HG02623 (cell line): ENCODE measurements at regions not wholly inside any gene's neighbourhood (a gene's known extent, or its start where the extent isn't known, plus 50 kb on each side); places are given as distances from the start of the nearest gene placed in this dataset.

Source experiments
- ATAC-seq: cut with Tn5 transposase; IDR thresholded peaks from one replicate; pipeline ENCODE4 v1.9.1; 2021; ENCODE audit warnings: moderate library complexity; ENCODE audit not compliant: unreplicated experiment

DNA sequence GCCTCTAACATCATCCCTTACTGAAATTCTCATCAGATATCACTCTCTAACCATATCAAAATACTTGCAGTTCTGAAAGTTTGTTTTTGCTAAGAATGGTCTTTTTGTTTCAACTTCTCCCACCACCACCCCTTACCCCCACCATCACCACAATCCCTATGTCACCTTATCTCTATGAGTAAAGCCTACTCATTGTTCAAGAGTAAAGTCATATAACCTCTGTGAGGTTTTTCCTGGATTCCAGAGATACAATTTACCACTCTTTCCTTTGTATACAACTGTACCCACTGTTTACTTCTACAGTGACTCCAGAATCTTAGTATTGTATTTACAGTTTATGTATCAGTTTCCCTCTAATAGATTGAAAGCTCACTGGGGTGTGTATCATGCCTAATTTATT, 158.0 kb upstream of the PCDH10 start:
- ATAC-seq: no peak

DNA sequence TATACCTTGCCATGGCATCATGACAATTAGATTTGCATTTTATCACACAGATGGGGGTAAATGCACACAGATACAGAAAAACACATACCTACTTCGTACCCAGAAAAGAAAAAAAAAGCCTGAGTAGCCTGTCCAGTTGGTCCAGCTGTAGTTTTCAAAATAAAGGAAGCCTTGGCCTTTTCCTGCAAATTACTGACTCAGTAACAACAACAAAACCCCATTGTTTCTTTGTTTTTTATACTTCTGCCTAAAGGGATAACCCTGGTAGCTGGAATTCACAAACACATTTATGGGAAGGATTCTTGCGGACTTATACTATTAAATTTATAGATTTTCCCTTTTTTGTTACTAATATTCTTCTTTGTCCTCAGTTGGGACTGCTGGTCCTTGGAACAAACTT, 156.4 kb upstream of the PCDH10 start:
- no peak for ATAC-seq

DNA sequence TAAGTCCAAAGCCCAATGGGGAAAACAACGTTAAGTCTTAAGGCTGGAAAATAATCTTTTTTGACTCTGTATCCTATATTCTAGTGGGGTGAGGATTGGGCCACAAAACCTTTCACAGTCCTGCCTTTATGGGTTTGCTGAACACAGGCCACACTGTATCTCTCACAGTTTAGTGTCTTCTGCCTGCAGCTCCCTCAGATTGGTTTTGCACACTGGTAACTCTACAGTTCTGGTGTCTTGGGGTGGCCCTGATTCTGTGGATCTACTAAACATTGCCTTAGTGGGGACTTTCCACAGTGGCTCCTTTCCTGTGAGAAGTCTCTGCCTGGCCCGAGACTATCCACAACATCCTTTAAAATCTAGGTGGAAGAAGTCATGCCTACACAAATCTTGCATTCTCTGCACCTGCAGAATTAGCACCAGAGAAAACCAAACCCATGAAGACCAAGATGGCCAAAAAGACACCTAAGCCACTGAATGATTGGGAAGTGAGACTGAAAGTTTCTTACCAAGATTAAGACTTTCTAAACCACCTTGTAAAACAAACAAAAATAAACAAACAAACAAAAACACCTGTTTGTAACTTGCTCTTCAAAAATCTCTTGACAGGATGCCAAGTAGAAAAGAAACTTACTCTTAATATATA, 150.4 kb upstream of the PCDH10 start:
- ATAC-seq: no peak

DNA sequence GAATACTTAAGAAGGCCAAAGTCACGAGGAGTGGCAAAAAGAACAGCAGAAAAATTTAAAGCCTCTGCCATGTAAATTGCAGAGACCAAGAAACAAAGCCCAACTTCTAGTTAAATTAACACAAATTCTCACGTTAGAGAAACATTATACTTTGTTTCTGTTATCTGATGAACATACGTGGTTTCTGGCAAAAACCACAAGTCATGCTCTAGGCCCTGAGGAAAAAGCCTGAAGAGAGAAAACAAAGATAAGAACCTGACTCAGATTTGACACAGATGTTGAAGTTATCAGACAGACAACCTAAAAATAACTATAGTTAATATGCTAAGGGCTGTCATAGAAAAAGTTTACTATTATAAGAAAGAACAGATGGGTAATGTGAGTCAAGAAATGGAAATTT, 149.1 kb upstream of the PCDH10 start:
- no peak for ATAC-seq

DNA sequence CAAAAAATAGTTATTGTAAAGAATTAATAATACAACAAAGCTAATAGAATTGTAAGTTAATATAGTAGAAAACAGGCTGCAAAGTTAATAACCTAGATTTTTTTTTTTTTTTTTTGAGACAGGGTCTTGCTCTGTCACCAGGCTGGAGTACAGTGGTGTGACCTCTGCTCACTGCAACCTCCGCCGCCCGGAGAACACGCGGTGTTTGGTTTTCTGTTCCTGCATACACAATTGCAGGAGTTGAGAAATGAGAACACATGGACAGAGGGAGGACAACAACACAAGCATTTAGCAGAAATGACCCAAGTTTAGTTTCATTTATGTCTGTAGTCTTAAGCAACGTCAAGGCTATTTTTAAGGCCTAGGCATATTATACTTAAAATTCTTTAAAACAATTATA, 145.9 kb upstream of the PCDH10 start:
- no peak for ATAC-seq

DNA sequence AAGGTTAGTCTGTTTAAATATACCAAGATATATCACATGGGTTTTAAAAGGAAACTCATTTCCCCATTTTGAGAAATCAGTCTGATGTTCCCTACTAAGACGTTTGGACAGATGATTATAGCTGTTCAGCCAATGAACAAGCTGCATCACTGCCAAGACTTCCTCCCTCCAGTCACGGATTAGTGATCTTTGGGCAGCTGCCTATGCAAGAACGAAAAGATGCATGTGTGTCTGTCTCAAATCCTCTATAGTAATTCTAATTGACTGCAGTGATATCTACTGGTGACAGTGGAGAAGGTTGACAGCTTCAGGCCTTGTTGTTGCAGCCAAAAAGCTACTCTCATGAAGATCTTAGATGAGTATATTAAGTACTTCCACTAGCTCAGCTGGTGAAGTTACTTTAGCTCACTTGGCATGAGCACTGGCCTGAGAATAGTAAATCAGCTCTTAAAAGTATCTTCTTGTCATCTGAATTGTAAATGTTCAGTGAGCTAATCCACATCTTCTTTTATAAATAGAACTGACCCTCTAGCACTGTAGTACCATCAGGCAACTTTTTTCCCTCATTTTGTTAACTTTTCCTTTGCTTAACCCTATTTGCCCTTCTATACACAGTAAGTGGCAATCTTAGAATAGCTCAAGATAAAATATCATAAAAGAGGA, 134.5 kb upstream of the PCDH10 start:
- no peak for ATAC-seq

DNA sequence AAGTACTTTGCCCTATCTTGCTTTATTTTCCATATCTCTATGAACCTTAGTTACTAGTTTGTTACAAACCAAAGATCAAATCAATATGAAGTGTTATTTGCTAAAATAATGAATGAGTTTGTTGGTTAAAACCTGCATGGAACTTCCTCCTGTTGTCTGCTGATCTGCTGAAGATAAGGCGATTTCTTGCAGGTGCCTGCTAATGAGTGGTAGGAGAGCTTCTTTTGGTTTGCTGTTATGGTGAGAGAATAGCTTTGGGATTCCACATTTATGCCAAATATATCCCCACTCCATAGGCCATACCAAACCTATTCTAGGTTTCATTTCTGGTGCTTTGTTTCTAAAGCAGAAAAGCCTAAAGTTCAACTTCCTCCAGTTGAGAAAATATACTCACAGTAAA, 103.8 kb upstream of the PCDH10 start:
- no peak for ATAC-seq

DNA sequence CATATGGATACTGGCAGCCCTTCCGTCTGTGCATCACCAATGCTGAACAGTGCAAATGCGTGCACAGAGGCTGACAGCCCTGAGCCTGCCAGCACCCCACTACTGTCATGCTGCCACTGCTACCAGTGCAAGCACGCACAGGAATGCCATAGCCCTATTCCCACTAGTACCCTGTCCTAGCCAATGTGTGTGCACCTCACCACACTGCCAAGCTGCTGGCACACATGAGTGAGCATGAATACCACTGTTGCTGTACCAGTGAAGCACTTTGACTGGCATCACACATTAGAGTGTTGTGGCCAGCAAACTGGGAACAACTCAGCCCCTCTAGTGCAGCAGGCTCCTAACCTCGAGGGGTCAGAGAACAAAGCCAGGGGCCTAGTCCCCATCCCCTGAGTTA, 102.9 kb upstream of the PCDH10 start:
- no peak for ATAC-seq

DNA sequence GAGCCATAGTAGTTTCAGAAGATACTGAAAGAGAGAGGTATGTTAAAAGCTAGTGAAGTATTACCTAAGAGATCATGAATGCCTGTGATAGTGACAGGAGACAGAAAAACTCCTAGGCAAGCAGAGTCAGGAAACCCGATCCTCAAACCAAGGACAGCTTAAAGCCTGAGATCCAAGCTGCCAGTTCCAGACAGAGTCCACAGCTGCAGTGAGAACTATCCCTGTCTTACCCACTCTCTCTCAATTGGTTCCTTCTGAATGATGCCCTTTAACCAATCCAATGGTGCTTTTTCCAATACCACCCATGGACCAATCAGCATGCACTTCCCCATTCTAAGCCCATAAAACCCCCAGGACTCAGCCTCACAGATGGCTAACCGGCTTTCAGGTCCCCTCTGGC, 90.4 kb upstream of the PCDH10 start:
- ATAC-seq: no peak

DNA sequence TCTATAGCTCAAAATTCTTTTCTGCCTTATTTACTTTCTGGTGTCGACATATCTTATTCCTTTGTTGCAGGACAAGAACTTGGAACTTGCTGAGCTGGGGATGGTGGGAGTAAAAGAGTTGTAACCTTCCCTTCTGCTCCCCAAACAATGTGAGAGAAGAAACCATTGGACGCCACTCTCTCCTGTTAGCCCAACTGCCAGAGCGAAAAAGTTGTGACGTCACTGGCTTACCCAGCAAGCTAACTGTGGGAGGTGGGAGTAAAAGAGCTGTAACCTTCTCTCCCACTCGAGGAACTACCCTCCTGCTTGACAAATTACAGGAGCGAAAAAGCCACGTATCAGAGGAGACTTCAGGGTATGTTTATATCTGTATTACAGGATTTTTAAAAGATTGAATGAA, 90.0 kb upstream of the PCDH10 start:
- ATAC-seq: no peak

DNA sequence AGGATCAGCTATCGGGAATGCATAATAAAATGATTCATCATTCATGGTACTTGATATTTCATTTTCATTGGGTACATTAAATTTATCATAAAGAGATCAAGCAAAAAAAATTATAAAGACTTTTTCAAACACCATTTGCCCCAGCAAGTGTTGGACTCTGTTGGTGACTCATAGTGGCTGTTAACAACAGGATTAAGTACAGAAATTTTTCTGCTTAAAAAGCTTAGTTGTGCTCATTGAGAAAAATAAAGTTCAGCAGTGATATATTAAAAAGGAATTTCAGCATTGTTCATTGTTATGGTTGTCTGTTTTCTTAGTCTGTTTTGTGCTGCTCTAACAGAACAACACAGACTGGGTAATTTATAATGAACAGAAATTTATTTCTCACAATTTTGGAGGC, 86.2 kb upstream of the PCDH10 start:
- ATAC-seq: no peak

DNA sequence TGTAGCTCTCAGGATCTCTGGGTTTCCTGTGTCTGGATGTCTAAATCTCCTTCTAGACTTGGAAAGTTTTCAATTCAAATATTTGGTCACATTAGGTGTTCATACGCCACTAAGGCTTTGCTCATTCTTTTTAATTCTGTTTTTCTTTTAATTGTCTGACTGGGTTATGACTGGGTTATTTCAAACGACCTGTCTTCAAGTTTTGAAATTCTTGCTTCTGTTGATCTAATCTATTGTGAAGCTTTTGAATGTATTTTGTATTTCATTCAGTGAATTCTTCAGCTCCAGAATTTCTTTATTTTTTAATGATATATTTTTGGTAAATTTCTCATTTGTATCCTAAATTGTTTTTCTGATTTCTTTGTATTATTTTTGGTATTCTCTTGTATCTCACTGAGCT, 81.0 kb upstream of the PCDH10 start:
- no peak for ATAC-seq

DNA sequence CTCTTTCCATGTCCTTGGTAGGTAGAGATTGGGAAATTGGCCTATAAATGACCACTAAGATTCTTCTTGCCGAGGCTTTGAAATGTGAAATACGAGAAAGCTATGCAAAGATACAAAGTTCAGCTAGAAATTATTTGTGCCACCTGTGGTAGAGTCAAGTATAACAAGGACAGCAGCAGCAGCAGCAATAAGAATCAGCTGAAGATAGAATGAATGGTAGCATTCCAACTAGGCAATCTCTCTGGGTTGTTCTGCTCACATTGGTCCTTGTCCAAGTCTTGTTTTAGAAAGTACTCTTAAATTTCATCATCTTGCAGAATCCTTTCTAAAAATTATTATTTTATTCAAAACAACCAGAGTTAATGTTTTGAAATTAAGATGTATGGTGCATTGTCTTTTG, 67.8 kb upstream of the PCDH10 start:
- ATAC-seq: no peak

DNA sequence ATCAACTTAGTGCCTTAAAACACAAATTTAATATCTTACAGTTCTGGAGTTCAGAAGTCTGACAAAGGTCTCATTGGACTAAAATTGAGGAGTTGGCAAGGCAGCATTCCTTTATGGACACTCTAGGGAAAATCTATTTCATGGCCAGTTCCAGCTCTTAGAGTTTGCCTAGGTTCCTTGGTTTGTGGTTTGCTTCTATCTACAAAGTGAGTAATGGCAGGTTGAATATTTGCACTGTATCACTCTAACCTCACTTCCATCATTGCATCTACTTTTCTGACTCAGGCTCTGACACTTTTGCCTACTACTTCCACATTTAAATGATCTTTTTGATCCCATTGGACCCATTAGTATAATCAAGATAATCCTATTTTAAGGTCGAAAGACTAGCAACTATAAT, 64.7 kb upstream of the PCDH10 start:
- no peak for ATAC-seq

DNA sequence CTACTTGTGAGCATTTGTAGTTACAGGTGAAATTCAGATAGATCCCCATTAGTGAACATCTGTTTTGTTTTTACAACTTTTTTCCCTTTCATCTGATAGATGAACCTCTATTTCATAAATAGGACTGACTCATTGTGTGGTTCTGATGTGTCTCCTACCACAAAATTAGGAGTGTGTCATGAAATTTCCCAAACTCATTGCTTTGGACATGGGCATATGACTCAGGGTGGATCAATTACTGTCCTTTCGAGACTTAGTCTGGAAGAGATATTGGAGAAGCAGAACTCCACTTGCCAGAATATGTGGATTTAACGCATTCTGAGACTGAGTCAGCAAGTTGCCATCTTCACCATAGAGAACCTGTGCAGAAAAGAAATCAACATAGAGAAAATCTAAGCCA, 53.5 kb upstream of the PCDH10 start:
- ATAC-seq: no peak

DNA sequence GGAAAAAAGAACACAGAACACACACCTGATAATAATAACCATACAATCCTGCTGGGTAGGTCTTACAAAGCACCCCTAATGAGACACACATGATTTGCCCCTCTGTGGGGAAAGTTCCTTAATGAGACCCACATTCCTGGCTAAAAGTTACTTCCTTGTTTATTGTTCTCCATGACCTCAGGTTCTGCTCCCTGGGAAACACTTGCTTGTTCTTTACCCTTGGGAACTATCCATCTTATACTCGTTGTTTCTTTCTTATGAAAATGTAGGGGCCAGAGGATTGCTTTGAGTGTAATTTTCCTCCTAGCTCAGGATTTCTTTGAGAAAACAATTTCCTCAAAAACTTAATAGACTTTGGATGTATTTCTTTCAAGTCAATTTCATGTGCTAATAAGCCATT, 52.1 kb upstream of the PCDH10 start:
- ATAC-seq: no peak
